ENCODE measurements at regions not wholly inside any gene's neighbourhood (a gene's known extent, or its start where the extent isn't known, plus 50 kb on each side); places are given as distances from the start of the nearest gene placed in this dataset.

- no peak for TF ChIP-seq CTCF (IDR thresholded peaks at IDR 0.05; ENCODE audit: insufficient read depth, low read depth, low read length)
- no peak for TF ChIP-seq EZH2 (IDR thresholded peaks at IDR 0.05; ENCODE audit: insufficient read depth, low read length)
Observed at GRCh38 chr3:144324076-144324475, 352.5 kb downstream of the DIPK2A start.

Measured in astrocyte (in vitro differentiated cells and primary cell).